G401 (cell line): ENCODE measurements at regions not wholly inside any gene's neighbourhood (a gene's known extent, or its start where the extent isn't known, plus 50 kb on each side); places are given as distances from the start of the nearest gene placed in this dataset.
"Not testable (repeated sequence)": the region's sequence is repeated elsewhere in the genome, so short reads cannot be mapped to it uniquely, and the experiment has no call there.

ENCODE experiments used
- DNase-seq: peaks from one replicate; pipeline ENCODE4 v3.0.0-alpha.2; 2015; ENCODE audit warnings: low spot score
- in situ Hi-C: cut with HindIII; loops from 2 replicates; pipeline ENCODE4 v1.10.0; 2016; ENCODE audit warnings: low sequenced_read_pairs, mixed read lengths

GRCh38 chr3:176079785-176080184 lies 1117.5 kb downstream of the TBL1XR1 start:
- in situ Hi-C loops: no loop called here

GRCh38 chr3:176078906-176079305 lies 1118.4 kb downstream of the TBL1XR1 start:
- in situ Hi-C loops: no loop called here
- no peak for DNase-seq

More at GRCh38 chr3:176079785-176080184, 1117.5 kb downstream of the TBL1XR1 start:
- no peak for DNase-seq

DNA sequence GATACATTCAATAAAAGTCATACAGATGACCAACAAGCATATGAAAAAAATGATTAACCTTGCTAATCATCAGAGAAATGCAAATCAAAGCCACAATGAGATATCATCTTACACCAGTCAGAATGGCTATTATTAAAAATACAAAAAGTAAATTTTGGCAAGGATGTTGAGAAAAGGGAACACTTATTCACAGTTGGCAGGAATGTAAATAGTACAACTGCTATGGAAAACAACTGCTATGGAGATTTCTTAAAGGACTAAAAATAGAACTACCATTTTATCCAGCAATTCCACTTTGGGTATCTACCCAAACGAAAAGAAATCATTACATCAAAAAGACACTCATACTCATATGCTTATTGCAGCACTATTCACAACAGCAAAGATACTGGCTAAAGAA lies 1121.8 kb downstream of the TBL1XR1 start:
- DNase-seq: no peak
- in situ Hi-C loops: no loop called here

- in situ Hi-C loops: no loop called here
- DNase-seq: no peak
These were observed 1122.2 kb downstream of the TBL1XR1 start for GRCh38 chr3:176075046-176075445.

DNA sequence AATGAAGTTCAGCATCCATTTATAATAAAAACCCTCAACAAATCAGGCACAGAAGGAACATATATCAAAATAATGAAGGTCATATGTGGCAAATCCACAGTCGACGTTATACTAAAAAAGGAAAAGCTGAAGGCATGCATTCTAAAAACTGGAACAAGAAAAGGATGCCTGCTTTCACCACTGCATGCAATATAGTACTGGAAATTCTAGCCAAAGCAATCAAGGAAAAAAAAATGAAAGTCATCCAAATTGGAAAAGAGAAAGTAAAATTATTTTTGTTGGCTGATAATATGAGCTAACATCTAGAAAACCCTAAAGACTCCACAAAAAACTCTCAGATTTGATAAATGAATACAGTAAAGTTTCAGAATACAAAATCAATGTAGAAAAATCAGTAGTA lies 1123.2 kb downstream of the TBL1XR1 start:
- in situ Hi-C loops: no loop called here
- no peak for DNase-seq

GRCh38 chr3:176071943-176072342 lies 1125.3 kb downstream of the TBL1XR1 start:
- no peak for DNase-seq
- in situ Hi-C loops: no loop called here

DNA sequence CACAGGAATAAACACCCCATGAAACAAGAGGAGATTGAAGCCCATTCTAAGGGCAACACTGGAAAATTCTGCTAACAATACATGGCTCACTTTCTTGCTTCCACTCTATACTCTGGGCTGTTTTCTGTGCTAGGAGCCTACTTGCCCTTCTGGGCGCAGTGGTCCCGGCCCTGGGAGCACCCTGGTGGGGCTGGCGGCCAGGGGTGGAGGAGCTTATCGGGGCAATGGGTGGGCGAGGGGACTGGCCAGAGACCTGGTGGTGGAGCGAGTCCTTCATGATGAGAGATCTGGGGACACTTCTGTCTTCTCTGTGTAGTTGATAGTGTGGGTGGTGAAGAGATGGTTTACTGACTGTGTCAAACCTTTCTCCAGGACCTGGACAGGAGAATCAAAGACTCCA lies 1128.5 kb downstream of the TBL1XR1 start:
- in situ Hi-C loops: no loop called here
- DNase-seq: no peak

GRCh38 chr3:176058856-176059255 lies 1138.4 kb downstream of the TBL1XR1 start:
- in situ Hi-C loops: no loop called here

DNA sequence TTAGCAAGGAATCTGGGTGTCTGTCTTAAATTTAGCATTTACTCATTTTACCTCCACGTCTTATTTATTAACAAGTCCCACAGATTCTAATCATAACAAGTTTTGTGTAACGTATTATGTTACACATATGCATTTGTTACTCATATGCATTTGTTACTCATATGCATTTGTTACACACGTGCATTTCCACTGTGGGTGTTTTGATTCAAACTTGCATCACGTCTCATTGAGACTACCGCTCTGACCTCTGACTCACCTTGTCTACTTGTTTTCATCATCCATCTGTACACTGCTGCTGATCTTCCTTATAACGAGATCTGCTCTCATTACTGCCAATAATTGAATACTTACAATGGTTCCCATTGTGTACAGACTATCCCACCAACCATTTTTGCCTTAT lies 1141.4 kb downstream of the TBL1XR1 start:
- in situ Hi-C loops: no loop called here

More at GRCh38 chr3:176058856-176059255, 1138.4 kb downstream of the TBL1XR1 start:
- no peak for DNase-seq

GRCh38 chr3:176051766-176052165 lies 1145.5 kb downstream of the TBL1XR1 start:
- DNase-seq: no peak
- in situ Hi-C loops: no loop called here

More for the DNA sequence above, 1141.4 kb downstream of the TBL1XR1 start:
- DNase-seq: no peak

GRCh38 chr3:176046703-176047102 lies 1150.6 kb downstream of the TBL1XR1 start:
- in situ Hi-C loops: no loop called here
- DNase-seq: peak; percentile 19

- in situ Hi-C loops: no loop called here
These were observed 1155.5 kb downstream of the TBL1XR1 start for GRCh38 chr3:176041812-176042211.

DNA sequence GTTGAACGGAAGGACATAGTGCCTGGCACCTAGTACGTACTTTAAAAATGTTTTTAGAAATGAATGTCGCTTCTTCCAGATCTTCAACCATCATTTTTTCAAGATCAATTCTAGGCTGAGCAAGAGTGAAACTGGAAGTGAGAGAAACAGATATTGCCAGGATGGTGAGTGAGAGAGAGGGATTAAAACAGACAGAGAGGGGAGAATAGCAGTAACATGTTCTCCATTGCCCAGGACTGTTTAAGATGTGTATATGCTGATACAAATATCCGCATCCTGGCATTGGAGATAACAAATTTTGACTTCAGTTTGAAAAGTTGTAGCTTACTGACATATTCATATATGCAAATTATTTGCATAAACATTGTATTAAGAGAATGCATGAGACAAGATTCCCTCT lies 1156.1 kb downstream of the TBL1XR1 start:
- in situ Hi-C loops: no loop called here
- DNase-seq: no peak

More at GRCh38 chr3:176041812-176042211, 1155.5 kb downstream of the TBL1XR1 start:
- DNase-seq: no peak

GRCh38 chr3:176037636-176038035 lies 1159.6 kb downstream of the TBL1XR1 start:
- in situ Hi-C loops: no loop called here
- DNase-seq: no peak

DNA sequence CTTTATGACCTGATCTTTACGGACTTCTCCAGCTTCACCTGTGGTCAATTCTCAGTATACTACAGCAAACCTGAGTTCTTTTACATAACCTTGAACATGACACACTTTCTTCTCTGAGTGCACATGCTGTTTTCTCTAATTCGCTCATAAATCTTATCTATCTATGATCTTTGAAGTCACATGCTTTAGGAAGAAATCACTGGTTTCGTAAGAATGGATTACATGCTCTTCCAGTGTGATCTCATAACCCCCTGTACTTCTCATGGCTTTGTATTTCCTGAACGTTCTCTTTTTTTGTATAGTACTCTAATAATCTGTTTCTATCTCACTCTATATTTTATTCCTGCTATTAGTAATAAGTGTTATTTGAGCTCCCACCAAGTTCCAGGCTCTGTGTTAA lies 1165.2 kb downstream of the TBL1XR1 start:
- no peak for DNase-seq
- in situ Hi-C loops: no loop called here

DNA sequence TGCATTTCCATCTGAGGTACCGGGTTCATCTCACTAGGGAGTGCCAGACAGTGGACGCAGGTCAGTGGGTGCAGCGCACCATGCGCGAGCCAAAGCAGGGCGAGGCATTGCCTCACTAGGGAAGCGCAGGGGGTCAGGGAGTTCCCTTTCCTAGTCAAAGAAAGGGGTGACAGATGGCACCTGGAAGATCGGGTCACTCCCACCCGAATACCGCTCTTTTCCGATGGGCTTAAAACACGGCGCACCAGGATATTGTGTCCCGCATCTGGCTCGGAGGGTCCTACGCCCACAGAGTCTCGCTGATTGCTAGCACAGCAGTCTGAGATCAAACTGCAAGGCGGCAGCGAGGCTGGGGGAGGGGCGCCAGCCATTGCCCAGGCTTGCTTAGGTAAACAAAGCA lies 1157.1 kb downstream of the NAALADL2 start:
- DNase-seq, in situ Hi-C loops: not testable (repeated sequence)

GRCh38 chr3:176015228-176015627 lies 1156.1 kb downstream of the NAALADL2 start:
- DNase-seq, in situ Hi-C loops: not testable (repeated sequence)

- DNase-seq: no peak
- in situ Hi-C loops: no loop called here
These were observed 1150.1 kb downstream of the NAALADL2 start for GRCh38 chr3:176009256-176009655.

DNA sequence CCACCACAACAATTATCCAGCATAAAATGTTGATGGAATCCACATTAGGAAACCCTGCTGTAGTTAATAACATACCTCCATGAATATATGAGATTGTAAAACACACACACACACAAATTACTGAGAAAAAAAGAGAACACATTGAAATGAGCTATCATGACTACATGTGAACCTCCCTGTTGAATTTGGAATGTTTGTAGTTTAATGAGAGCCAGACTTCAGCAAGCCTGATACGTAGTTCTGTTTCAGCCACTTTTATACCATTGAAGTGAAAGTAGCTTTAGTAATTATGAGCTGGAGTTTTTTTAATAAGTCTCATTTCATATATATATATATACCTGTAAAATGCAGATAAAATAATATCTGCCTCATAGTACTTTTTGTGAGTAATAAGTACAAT lies 1146.4 kb downstream of the NAALADL2 start:
- DNase-seq: no peak
- in situ Hi-C loops: no loop called here

DNA sequence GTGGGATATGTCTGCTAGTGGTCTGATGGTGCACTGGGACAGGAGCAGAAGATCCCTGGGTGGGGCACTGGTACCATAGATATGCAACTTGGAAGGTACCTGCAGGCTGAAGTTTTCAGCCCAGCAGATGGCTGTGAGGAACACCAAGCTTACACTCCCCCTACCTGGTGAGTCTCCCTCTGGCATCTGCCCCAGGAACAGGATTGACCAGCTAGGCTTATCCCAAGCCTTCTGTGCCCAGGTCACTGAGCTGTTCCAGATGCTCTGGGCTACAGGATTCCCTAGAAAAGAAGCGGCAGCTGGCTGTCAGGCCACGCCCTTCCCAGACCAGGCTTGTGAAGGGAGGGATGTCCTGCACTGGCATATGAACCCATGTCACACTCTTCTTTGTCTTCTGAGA lies 1130.0 kb downstream of the NAALADL2 start:
- DNase-seq: no peak
- in situ Hi-C loops: no loop called here

- DNase-seq: no peak
- in situ Hi-C loops: no loop called here
These were observed 1129.3 kb downstream of the NAALADL2 start for GRCh38 chr3:175988401-175988800.

GRCh38 chr3:175985781-175986180 lies 1126.6 kb downstream of the NAALADL2 start:
- in situ Hi-C loops: no loop called here
- DNase-seq: no peak
